ENCODE measurements at regions not wholly inside any gene's neighbourhood (a gene's known extent, or its start where the extent isn't known, plus 50 kb on each side); places are given as distances from the start of the nearest gene placed in this dataset.

- H3K27me3 ChIP-seq (ENCODE audit: insufficient read depth, low read length): no peaks in the 10 kb centered on the region
- H3K36me3 ChIP-seq (ENCODE audit: insufficient read depth, low read length): no peaks in the 10 kb centered on the region
- no peak overlapping the region for H3K27ac ChIP-seq (ENCODE audit: low read depth, low read length)
- no peak for TF ChIP-seq CTCF (IDR thresholded peaks at IDR 0.05; ENCODE audit: extremely low read depth, low read depth, low read length)
- no peaks in the 10 kb centered on the region for H4K20me1 ChIP-seq (ENCODE audit: insufficient read depth, low read length)
- no peak overlapping the region for H3K4me2 ChIP-seq (ENCODE audit: insufficient read depth, low read length)
- H3K9me3 ChIP-seq (ENCODE audit: low read depth, low read length): no peaks in the 10 kb centered on the region
- H3K4me3 ChIP-seq (ENCODE audit: insufficient read depth, low read length): no peak overlapping the region
- no peaks in the 10 kb centered on the region for H3K4me1 ChIP-seq (ENCODE audit: insufficient read depth, low read length)
- H3K79me2 ChIP-seq (ENCODE audit: insufficient read depth, low read length): no peaks in the 10 kb centered on the region
- no peak overlapping the region for H2AFZ ChIP-seq (ENCODE audit: low read length)
- no peak for DNase-seq (ENCODE audit: insufficient read length, low spot score, missing footprints)
These were observed 98.0 kb upstream of the VLDLR start for GRCh38 chr9:2523591-2523990.

- TF ChIP-seq CTCF (IDR thresholded peaks at IDR 0.05; ENCODE audit: extremely low read depth, low read depth, low read length): no peak
- Histone ChIP-seq H3K79me2 (ENCODE audit: insufficient read depth, low read length) (no peaks in the 10 kb centered on the region), H4K20me1 (ENCODE audit: insufficient read depth, low read length) (no peaks in the 10 kb centered on the region), H3K27ac (ENCODE audit: low read depth, low read length) (no peak overlapping the region), H3K4me2 (ENCODE audit: insufficient read depth, low read length) (no peak overlapping the region), H2AFZ (ENCODE audit: low read length) (no peak overlapping the region), H3K4me3 (ENCODE audit: insufficient read depth, low read length) (no peak overlapping the region), H3K9me3 (ENCODE audit: low read depth, low read length) (no peaks in the 10 kb centered on the region), H3K27me3 (ENCODE audit: insufficient read depth, low read length) (no peaks in the 10 kb centered on the region), H3K4me1 (ENCODE audit: insufficient read depth, low read length) (no peaks in the 10 kb centered on the region), H3K36me3 (ENCODE audit: insufficient read depth, low read length) (no peaks in the 10 kb centered on the region)
- no peak for DNase-seq (ENCODE audit: insufficient read length, low spot score, missing footprints)
These were observed 97.0 kb upstream of the VLDLR start for GRCh38 chr9:2524601-2525000.

GRCh38 chr9:2525147-2525546 is 96.4 kb upstream of the VLDLR start:
- no peaks in the 10 kb centered on the region for H3K27me3 ChIP-seq (ENCODE audit: insufficient read depth, low read length)
- no peak overlapping the region for H3K4me2 ChIP-seq (ENCODE audit: insufficient read depth, low read length)
- H3K36me3 ChIP-seq (ENCODE audit: insufficient read depth, low read length): no peaks in the 10 kb centered on the region
- H3K27ac ChIP-seq (ENCODE audit: low read depth, low read length): no peak overlapping the region
- H3K4me3 ChIP-seq (ENCODE audit: insufficient read depth, low read length): no peak overlapping the region
- H2AFZ ChIP-seq (ENCODE audit: low read length): no peak overlapping the region
- no peaks in the 10 kb centered on the region for H3K79me2 ChIP-seq (ENCODE audit: insufficient read depth, low read length)
- no peaks in the 10 kb centered on the region for H3K9me3 ChIP-seq (ENCODE audit: low read depth, low read length)
- H3K4me1 ChIP-seq (ENCODE audit: insufficient read depth, low read length): no peaks in the 10 kb centered on the region
- DNase-seq (ENCODE audit: insufficient read length, low spot score, missing footprints): no peak
- no peaks in the 10 kb centered on the region for H4K20me1 ChIP-seq (ENCODE audit: insufficient read depth, low read length)
- TF ChIP-seq CTCF (IDR thresholded peaks at IDR 0.05; ENCODE audit: extremely low read depth, low read depth, low read length): no peak

GRCh38 chr9:2526071-2526828 is 95.3 kb upstream of the VLDLR start:
- TF ChIP-seq CTCF (IDR thresholded peaks at IDR 0.05; ENCODE audit: extremely low read depth, low read depth, low read length): no peak
- H3K4me2 ChIP-seq (ENCODE audit: insufficient read depth, low read length): no peak overlapping the region
- no peak overlapping the region for H2AFZ ChIP-seq (ENCODE audit: low read length)
- no peaks in the 10 kb centered on the region for H4K20me1 ChIP-seq (ENCODE audit: insufficient read depth, low read length)
- no peaks in the 10 kb centered on the region for H3K4me1 ChIP-seq (ENCODE audit: insufficient read depth, low read length)
- H3K79me2 ChIP-seq (ENCODE audit: insufficient read depth, low read length): no peaks in the 10 kb centered on the region
- no peaks in the 10 kb centered on the region for H3K36me3 ChIP-seq (ENCODE audit: insufficient read depth, low read length)
- H3K27me3 ChIP-seq (ENCODE audit: insufficient read depth, low read length): no peaks in the 10 kb centered on the region
- no peak for DNase-seq (ENCODE audit: insufficient read length, low spot score, missing footprints)
- H3K27ac ChIP-seq (ENCODE audit: low read depth, low read length): no peak overlapping the region
- H3K9me3 ChIP-seq (ENCODE audit: low read depth, low read length): no peaks in the 10 kb centered on the region
- H3K4me3 ChIP-seq (ENCODE audit: insufficient read depth, low read length): no peak overlapping the region
